Thymus (tissue), 11 donors: ENCODE measurements at regions not wholly inside any gene's neighbourhood (a gene's known extent, or its start where the extent isn't known, plus 50 kb on each side); places are given as distances from the start of the nearest gene placed in this dataset.

Source experiments
- DNase-seq, 9 donors: peaks; one replicate each; pipeline ENCODE4 v3.0.0-alpha.2; 2013; ENCODE audit warnings: low spot score in 9 of 9, low read depth in 6 of 9, missing footprints in 1 of 9
- H3K27ac ChIP-seq, 2 donors: one replicate each; pipeline ENCODE4 v1.5.1; 2013; ENCODE audit warnings: control low read depth in 1 of 2, low read depth in 1 of 2, low read length in 1 of 2, mild to moderate bottlenecking in 1 of 2, moderate library complexity in 1 of 2
- H3K27me3 ChIP-seq, 2 donors: one replicate each; pipeline ENCODE4 v1.5.1; 2013; ENCODE audit warnings: low read length in 1 of 2; ENCODE audit not compliant: control insufficient read depth in 2 of 2, insufficient read depth in 1 of 2
- H3K36me3 ChIP-seq, 2 donors: one replicate each; pipeline ENCODE4 v1.5.1; 2013; ENCODE audit warnings: low read length in 1 of 2, mild to moderate bottlenecking in 1 of 2, moderate library complexity in 1 of 2; ENCODE audit not compliant: control insufficient read depth in 2 of 2, insufficient read depth in 2 of 2
- H3K4me1 ChIP-seq, 2 donors: one replicate each; pipeline ENCODE4 v1.5.1; 2013; ENCODE audit warnings: low read length in 2 of 2; ENCODE audit not compliant: control insufficient read depth in 2 of 2, insufficient read depth in 2 of 2
- H3K4me3 ChIP-seq, 2 donors: one replicate each; pipeline ENCODE4 v1.5.1; 2013; ENCODE audit warnings: low read length in 2 of 2, control low read depth in 1 of 2, mild to moderate bottlenecking in 1 of 2
- H3K9me3 ChIP-seq, 2 donors: one replicate each; pipeline ENCODE4 v1.5.1; 2013; ENCODE audit warnings: low read length in 1 of 2, mild to moderate bottlenecking in 1 of 2; ENCODE audit not compliant: control insufficient read depth in 2 of 2, insufficient read depth in 1 of 2
- WGBS: extraction: QIAGEN DNeasy Blood & Tissue Kit; methylation state at CpG from one replicate; pipeline ENCODE4 v1.1.7; 2013; 5-methylcytosine and 5-hydroxymethylcytosine counted together
- donor health status: healthy.

DNA sequence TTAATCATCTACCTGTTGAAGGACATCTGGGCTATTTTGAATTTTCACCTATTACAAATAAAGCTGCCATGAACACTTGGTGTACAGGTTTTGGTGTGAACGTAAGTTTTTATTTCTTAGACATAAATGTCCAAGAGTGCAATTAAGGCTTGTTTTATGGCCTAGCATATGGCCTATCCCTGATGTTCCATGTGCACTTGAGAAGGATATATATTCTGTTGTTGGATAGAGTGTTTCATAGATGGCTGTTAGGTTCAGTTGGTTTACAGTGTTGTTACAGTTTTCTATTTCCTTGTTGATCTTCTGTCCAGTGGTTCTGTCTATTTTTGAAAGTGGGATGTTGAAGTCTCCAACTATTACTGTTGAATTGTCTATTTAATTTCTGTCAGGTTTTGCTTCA, 61.2 kb upstream of the NFASC start:
- no peak for DNase-seq
- H3K36me3 ChIP-seq = no peaks in the 10 kb centered on the region

DNA sequence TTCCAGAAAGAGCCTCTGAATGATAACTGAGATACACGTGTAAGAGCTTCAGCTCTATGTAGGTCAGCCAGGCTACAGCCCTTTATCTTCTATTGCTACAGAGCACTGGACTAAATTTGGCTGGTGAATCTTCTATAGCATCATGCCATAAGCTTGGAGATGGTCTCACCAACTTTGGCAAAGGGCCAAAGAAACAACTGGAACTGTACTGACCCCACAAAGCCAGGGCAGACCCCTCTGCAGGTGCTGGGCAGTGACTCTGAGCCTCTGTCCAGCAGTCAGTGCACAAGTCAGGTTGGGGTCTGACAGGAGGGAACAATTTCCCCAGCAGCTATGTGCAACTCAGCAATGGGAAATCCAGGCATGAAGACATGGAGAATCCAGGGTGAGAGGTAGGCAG, 57.8 kb upstream of the NFASC start:
- Histone ChIP-seq H3K27me3 (peaks cover 0 to 27% of the 10 kb centered on the region in 2 donors), H3K27ac (no peak overlapping the region), H3K36me3 (no peaks in the 10 kb centered on the region), H3K4me3 (no peak overlapping the region), H3K4me1 (peaks cover under 1 to 2% of the 10 kb centered on the region in 2 donors), H3K9me3 (no peaks in the 10 kb centered on the region)
- WGBS = 92% methylated on average over 1 of the region's 1 CpG
- no peak for DNase-seq

More for the DNA sequence above, 61.2 kb upstream of the NFASC start:
- no peaks in the 10 kb centered on the region for H3K9me3 ChIP-seq
- WGBS = 100% methylated on average over 1 of the region's 1 CpG
- peaks cover 7 to 9% of the 10 kb centered on the region in 2 donors for H3K4me1 ChIP-seq
- H3K27ac ChIP-seq = no peak overlapping the region
- H3K27me3 ChIP-seq = peaks cover 0 to 20% of the 10 kb centered on the region in 2 donors
- H3K4me3 ChIP-seq = no peak overlapping the region

DNA sequence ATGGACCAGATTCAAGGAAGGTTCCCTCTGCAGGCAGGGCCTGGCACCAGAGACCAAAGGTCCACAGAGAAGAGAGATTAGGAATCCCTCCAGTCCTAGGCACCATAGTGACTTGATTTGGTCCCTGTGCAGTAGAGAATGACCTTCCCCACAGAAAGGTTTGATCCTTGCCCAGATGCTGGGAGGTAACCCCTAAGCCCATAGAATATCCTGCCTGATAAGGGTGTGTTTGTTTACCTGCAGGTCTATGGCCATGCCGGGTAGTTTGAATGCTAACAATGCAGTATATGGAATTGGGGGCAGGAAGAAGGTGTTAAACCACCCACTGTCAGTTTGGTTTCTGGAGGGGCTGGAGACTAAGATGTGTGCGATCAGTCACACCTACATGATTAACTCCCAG, 57.1 kb upstream of the NFASC start:
- Histone ChIP-seq H3K27me3 (peaks cover 0 to 27% of the 10 kb centered on the region in 2 donors), H3K27ac (no peak overlapping the region), H3K4me1 (no peaks in the 10 kb centered on the region), H3K36me3 (no peaks in the 10 kb centered on the region), H3K9me3 (no peaks in the 10 kb centered on the region), H3K4me3 (no peak overlapping the region)
- WGBS = 86% methylated on average over 2 of the region's 2 CpGs
- no peak for DNase-seq

DNA sequence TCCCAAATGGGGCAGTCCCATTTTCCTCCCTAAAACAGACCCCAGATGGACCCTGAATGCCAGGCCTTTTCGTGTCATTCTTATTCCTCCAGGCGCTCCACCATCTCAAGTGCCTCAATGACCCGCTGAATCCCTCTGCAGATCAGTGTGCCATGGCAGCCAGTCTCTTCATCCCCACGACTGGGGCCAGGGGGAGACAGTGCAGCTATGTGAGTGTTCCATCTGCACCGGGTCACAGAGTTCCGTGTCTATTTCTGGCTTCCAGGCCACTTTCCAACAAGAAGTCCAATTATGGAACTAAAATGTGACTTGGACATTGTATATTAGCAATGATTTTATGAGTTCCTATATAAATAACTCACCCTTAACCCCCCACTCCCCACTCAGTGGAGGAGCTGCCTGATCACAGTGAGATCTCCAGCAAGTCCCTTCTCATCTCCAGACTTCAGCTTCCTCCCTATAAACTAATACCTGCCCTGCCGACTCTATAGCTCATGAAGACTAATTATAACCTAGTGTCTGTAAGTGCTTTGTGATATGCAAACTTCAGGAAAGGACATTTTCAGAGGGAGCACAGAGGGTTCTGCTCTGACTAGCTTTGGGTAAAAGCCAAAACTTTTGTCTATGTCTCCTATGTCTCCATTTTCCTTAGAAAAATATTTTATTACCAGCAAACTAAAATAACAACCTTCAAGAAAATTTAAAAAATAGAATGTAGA, 56.3 kb upstream of the NFASC start:
- DNase-seq = no peak
- peaks cover 0 to 30% of the 10 kb centered on the region in 2 donors for H3K27me3 ChIP-seq
- WGBS = 84% methylated on average over 7 of the region's 7 CpGs
- H3K9me3 ChIP-seq = no peaks in the 10 kb centered on the region
- no peak overlapping the region for H3K4me3 ChIP-seq
- H3K27ac ChIP-seq = no peak overlapping the region
- no peaks in the 10 kb centered on the region for H3K4me1 ChIP-seq
- no peaks in the 10 kb centered on the region for H3K36me3 ChIP-seq

DNA sequence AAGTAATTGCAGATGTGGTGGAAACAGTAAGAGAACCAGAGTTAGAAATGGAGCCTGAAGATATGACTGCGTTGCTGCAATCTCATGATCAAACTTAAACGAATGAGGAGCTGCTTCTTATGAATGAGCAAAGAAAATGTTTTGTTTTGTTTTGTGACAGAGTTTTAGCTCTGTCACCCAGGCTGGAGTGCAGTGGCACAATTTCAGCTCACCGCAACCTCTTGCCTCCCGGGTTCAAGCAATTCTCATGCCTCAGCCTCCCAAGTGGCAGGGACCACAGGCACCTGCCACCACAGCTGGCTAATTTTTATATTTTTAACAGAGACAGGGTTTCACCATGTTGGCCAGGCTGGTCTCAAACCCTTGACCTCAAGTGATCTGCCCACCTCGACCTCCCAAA, 53.3 kb upstream of the NFASC start:
- Histone ChIP-seq H3K27ac (no peak overlapping the region), H3K4me3 (no peak overlapping the region), H3K4me1 (no peaks in the 10 kb centered on the region), H3K9me3 (no peaks in the 10 kb centered on the region), H3K27me3 (peaks cover 0 to 35% of the 10 kb centered on the region in 2 donors), H3K36me3 (no peaks in the 10 kb centered on the region)
- no peak for DNase-seq
- 90% methylated on average over 5 of the region's 5 CpGs for WGBS

DNA sequence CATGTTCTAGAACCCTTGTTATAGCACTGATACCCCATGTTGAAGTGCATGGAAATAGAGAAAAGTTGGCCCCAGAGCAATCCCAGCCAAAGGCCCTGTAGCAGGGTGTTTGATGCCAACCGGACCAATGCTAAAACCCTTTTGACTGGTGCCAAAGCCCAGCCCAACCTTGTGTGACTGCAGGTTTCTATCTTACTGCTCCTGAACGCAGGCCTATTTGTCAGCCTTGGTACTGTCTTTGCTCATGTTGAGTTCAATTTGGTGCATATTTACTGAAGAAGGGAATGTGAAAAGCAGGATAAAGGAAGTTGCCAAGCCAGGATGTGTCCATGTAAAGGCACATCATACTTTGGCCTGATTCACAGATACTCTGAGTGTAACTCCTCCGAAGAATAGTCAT, 51.7 kb upstream of the NFASC start:
- 90% methylated on average over 3 of the region's 3 CpGs for WGBS
- Histone ChIP-seq H3K4me3 (no peak overlapping the region), H3K27ac (no peak overlapping the region), H3K36me3 (no peaks in the 10 kb centered on the region), H3K9me3 (no peaks in the 10 kb centered on the region), H3K4me1 (no peaks in the 10 kb centered on the region), H3K27me3 (peaks cover 0 to 22% of the 10 kb centered on the region in 2 donors)
- DNase-seq = no peak

DNA sequence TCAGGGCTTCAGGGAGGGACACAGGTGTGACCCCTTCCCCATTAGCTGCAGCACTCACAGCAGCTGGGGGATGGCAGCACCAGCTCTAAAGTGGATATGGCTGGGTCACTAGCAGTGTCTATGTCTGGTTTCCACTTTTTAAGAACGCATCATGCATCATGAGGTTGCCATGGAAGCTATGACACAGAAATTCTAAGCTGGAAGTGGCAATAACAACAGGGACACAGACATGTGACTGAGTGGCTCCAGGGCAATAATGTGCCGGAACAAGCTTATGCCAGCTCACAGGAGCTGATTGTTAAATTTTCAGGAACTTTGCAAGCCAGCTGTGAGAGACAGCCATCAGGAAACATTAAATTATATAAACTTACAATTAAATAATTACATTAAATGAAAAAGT, 51.2 kb upstream of the NFASC start:
- no peaks in the 10 kb centered on the region for H3K36me3 ChIP-seq
- H3K9me3 ChIP-seq = no peaks in the 10 kb centered on the region
- no peaks in the 10 kb centered on the region for H3K4me1 ChIP-seq
- 95% methylated on average over 2 of the region's 2 CpGs for WGBS
- H3K27ac ChIP-seq = no peak overlapping the region
- H3K4me3 ChIP-seq = no peak overlapping the region
- no peak for DNase-seq
- peaks cover 0 to 18% of the 10 kb centered on the region in 2 donors for H3K27me3 ChIP-seq
